HEK293 (cell line): ENCODE measurements at regions not wholly inside any gene's neighbourhood (a gene's known extent, or its start where the extent isn't known, plus 50 kb on each side); places are given as distances from the start of the nearest gene placed in this dataset.

ENCODE experiments used
- CTCF ChIP-seq: fragments of 450-650 bp; formaldehyde crosslinking; IDR thresholded peaks from 2 replicates; pipeline ENCODE4 v1.5.1; 2016; ENCODE audit warnings: missing biosample characterization, missing genetic modification characterization
- GLI4 ChIP-seq: fragments of 450-650 bp; formaldehyde crosslinking; IDR thresholded peaks from 2 replicates; pipeline ENCODE4 v1.5.1; 2016; ENCODE audit warnings: missing biosample characterization, missing genetic modification characterization

- TF ChIP-seq GLI4 (tag by site-specific recombination) (no peak), CTCF (tag by site-specific recombination) (no peak)
Measured at GRCh38 chr2:217085543-217085942, 225.7 kb upstream of the TNP1 start.
